GM18870 (cell line): ENCODE measurements at regions not wholly inside any gene's neighbourhood (a gene's known extent, or its start where the extent isn't known, plus 50 kb on each side); places are given as distances from the start of the nearest gene placed in this dataset.
"Not testable (repeated sequence)": the region's sequence is repeated elsewhere in the genome, so short reads cannot be mapped to it uniquely, and the experiment has no call there.

Source experiments
- ATAC-seq: cut with Tn5 transposase; IDR thresholded peaks from one replicate; pipeline ENCODE4 v1.9.1; 2021; ENCODE audit warnings: moderate library complexity; ENCODE audit not compliant: unreplicated experiment

DNA sequence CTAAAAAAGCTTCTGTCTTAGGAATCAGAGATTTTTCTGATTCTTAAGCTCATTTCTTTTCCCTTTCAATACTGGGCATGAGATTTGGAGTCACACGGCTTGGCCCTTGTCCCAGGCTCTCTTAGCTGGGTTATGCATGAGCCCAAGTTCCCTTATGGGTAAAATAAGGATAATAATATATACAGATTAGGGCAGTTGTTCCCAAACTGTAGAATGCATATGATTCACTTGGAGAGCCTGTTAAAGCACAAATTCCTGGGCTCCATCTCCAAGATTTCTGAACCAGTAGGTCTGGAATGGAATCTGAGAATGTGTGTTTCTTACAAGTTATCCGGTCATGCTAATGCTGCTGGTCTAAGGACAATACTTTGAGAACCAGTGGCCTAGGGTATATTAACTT is 154.0 kb downstream of the REEP3 start:
- ATAC-seq = no peak

DNA sequence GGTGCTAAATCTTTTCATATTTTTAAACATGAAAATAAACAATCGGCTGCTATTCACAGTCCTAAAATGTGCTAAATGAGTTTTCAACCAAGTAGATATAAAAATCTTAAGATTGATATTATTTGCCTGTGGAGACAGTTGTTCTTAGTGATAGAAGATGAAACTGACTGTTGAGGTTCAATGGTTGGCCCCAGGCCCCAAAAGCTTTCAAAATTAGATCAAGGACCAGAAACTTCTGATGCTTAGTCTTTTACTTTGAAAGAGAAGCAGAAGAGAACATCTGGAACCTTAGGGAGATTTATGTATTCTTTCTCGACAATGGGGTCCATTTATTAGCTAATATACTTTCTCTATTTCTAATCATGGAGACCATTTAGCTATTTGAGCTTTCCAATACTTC is 155.8 kb downstream of the REEP3 start:
- no peak for ATAC-seq

GRCh38 chr10:63680545-63680944 is 159.3 kb downstream of the REEP3 start:
- ATAC-seq = not testable (repeated sequence)

DNA sequence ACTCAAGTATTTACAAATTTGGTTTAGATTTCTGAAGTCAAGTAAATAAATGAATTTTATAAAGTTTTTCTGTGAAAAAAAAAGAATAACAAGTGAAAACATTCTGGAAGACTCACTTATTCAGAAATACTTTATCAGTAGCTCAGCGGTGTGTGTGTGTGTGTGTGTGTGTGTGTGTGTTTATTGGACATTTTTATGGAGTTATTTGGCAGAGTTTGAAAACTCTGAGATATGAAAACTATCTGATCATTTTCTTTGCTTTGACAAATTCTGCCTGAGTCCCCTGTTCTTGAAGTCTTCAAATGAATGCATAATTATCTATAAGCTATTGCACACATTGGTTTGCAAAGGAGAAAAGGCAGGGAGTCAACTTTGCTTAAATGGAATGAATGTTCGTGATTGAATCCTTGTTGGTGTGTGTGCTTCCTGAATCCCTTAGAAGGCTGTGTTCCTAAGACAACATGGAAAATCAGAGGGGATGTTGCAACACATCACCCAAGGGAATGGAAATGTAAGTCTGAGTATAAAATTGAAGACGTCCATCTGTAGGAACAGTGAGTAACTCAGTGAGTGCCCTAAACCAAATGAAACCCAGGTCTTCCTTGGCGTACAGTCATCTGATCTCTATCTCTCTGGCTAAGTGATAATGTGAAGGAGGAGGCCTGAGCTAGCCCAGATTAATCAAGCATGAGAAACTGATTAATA is 160.9 kb downstream of the REEP3 start:
- no peak for ATAC-seq

DNA sequence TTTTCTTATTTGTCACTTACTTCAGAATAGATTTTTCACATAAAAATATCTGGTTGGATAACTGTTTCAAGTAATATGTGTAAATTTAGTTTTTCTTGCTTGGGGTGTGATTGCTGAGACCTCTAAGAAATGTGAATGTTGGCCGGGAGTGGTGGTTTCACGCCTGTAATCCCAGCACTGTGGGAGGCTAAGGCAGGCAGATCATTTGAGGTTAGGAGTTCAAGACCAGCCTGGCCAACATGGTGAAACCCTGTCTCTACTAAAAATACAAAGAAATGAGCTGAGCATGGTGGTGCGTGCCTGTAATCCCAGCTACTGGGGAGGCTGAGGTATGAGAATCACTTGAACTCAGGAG is 161.5 kb downstream of the REEP3 start:
- ATAC-seq = not testable (repeated sequence)

- no peak for ATAC-seq
Observed at GRCh38 chr10:63683223-63683622, 162.0 kb downstream of the REEP3 start.

- no peak for ATAC-seq
Observed at GRCh38 chr10:63683686-63684085, 162.5 kb downstream of the REEP3 start.

DNA sequence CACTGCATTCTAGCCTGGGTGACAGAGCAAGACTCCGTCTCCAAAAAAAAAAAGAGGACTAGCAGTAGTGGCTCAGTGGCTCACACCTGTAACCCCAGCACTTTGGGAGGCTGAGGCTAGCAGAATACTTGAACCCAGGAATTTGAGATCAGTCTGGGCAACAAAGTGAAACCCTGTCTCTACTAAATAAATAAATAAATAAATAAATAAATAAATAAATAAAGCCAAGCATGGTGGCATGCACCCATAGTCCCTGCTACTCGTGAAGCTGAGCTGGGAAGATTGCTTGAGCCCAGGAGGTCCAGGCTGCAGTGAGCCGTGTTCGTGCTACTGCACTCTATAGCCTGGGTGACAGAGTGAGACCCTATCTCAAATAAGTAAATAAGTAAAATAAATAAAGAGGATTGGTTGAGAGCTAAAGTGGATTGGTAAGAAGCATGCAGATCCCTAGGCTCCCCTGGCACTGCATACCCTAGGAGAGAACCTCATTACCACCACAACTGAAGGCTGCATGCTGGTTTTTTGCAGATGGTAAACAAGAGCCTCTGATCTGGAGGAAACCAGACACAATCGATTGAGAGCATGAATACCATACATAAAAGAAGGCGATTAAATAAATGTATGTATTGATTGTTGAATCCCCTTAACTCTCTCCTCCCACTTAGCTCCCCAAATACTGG is 163.2 kb downstream of the REEP3 start:
- ATAC-seq = no peak

- ATAC-seq = no peak
Observed at GRCh38 chr10:63689768-63690167, 168.6 kb downstream of the REEP3 start.

DNA sequence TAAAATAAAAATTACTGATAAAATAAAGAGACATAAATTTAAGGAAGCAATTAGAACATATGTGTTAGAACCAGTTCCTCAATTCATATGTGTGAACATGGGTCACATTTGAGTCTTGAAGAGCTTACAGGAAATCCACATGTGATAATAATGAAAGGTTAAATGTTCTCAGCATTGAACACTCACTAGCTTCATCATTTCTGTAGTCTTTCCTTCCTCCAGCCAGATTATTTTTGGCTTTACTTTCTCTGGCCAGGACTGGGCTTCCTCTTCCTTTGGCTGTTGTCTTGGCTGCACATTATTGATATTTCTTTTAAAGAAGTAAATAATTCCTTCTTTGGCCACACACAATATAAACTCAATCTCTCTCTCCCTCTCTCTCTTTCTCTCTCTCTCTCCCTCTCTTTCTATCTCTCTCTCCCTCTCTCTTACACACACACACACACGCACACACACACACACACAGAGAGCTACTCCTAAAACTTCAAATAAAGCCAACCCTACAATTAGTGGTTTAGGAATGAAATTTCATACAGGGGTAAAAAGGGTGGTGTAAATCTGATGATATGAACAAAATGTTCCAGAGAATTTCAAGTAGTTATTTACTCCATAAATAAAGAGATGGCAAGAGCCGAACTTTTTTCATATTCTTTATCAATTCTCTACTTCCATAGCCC is 171.2 kb downstream of the REEP3 start:
- ATAC-seq = no peak

GRCh38 chr10:63693021-63693420 is 171.8 kb downstream of the REEP3 start:
- ATAC-seq = not testable (repeated sequence)

- no peak for ATAC-seq
Observed at GRCh38 chr10:63696205-63696604, 175.0 kb downstream of the REEP3 start.

DNA sequence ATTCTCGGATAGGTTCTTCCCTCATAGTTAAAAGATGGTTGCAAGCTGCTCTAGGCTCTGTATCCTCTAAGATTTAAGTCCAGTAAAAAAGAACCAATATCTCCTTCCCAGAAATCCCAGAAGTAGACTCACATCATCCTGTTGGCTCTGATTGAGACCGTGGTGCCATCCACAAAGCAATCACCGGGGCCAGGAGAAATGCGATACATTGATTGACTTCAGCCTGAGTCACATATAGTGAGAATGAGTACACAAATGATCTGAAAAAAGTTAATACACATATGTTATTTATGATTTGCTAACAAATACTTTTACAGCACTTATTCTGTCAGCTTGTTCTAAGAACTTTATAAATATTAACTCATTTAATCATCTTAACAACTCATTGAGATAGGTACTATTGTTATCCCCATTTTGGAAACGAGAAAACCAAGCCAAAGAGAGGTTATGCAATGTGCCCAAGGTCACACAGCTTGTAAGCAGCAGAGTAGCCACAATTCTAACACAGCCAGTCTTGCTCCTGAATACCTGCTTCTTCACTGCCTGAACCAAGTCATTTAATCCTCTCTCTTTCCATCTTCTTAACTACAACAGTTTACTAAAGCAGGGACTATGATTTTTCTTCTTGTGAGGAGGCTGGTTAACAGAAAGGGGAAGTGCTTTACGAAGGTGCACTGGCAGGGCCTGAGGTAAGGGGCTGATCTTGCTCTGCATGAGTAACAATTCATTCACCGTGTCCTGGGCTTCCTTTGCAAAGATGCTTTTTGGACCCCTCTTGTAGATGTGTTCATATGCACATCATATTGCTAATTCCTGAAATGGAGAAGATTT is 177.0 kb downstream of the REEP3 start:
- ATAC-seq = peak; percentile 66

- ATAC-seq = no peak
Observed at GRCh38 chr10:63698787-63699150, 177.6 kb downstream of the REEP3 start.

GRCh38 chr10:63699785-63700613 is 178.8 kb downstream of the REEP3 start:
- no peak for ATAC-seq

DNA sequence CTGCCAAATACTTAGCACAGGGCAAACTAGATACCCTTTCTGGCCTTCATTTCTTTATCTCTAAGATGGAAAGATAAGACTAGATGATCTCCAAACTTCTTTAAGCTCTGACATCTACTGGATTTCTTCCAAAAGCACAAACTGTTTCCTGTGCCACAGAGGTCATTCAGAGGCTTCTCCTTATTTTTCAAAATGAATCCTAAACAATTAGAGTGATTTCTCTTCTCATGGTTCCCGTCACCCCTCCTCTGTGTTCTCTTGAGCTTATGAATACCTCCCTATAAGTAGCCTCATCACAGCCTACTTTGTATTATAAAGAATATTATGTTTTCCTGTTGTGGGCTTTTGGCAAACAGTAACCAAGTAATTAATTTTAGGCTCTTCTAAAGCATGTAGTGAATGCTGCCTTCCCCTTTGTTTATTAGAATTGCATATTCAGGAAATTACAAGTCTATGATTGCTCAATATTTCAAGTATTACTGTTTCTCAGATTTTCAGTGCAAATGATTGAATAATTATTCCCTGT is 179.5 kb downstream of the REEP3 start:
- ATAC-seq = no peak

DNA sequence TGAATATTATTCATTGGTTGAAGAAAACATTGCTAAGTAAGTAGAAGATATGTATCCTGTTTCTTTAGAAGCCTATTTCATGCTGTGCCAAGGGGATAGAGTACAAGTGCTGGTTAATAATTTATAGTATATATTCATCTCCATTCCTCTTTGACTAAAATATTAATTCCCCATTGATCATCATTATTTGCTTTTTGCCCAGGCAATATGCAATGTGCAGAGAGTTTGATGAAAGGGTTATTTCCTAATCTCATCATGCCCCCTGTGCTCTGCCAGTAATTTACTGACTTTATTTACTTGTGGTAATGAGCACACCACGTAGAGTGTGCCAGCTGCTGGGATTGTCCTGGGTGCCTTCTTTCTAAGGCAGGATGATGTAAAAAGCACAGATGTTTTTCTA is 180.9 kb downstream of the REEP3 start:
- no peak for ATAC-seq

GRCh38 chr10:63703113-63703670 is 182.0 kb downstream of the REEP3 start:
- peak; percentile 32 for ATAC-seq

DNA sequence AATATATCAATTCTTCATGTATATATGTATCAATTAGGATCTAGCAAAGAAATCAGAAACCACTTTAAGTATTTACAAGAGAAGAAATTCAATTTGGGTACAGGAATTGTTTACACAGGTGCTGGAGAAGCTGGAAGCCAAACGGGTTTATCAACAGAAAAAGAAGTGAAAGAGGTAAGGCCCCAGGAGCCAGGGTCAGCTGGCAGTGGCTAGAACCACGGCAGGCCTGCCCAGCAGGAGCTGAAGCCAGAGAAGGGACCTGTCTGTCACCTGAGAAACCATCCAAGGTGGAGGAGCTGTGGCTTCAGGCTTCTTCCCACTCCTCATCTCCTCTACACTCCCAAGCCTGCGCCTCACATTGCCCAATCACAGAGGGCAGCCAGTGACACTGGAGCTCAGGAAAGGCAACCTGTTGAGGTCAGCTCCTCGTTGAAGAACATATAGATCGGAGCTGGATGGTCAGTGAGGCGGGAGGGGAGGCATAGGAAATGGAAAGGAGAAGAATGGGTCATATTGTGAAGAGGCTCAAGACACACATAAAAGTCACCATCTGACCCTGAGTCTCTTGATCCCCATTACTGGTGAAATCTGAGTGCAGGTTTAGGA is 182.6 kb downstream of the REEP3 start:
- no peak for ATAC-seq
